Lower leg skin (tissue), 4 donors: ENCODE measurements at regions not wholly inside any gene's neighbourhood (a gene's known extent, or its start where the extent isn't known, plus 50 kb on each side); places are given as distances from the start of the nearest gene placed in this dataset.
"Not testable (repeated sequence)": the region's sequence is repeated elsewhere in the genome, so short reads cannot be mapped to it uniquely, and the experiment has no call there.

Experiments used
- DNase-seq, 2 donors: peaks; one replicate each; pipeline ENCODE4 v3.0.0-alpha.2; 2019; ENCODE audit warnings: low spot score in 2 of 2
- H3K4me3 ChIP-seq: fragments of 200-600 bp; sonication (generic); 2 replicates; pipeline ENCODE4 v1.5.1; 2017; ENCODE audit warnings: mild to moderate bottlenecking, low read depth; ENCODE audit not compliant: poor library complexity, severe bottlenecking
- CTCF ChIP-seq, 3 donors: fragments of 450-650 bp; IDR thresholded peaks; one replicate each; pipeline ENCODE4 v1.5.1; 2016; ENCODE audit warnings: antibody characterized with exemption in 3 of 3, mild to moderate bottlenecking in 3 of 3, moderate library complexity in 2 of 3
- POLR2A ChIP-seq, 2 donors: fragments of 450-650 bp; IDR thresholded peaks; one replicate each; pipeline ENCODE4 v1.6.1; 2016 to 2017; ENCODE audit warnings: antibody characterized with exemption in 2 of 2, mild to moderate bottlenecking in 1 of 2, moderate library complexity in 1 of 2
- WGBS, 2 donors: methylation state at CpG; one replicate each; pipeline ENCODE4 v1.1.5; 2018; 5-methylcytosine and 5-hydroxymethylcytosine counted together
- intact Hi-C: fragments of 100-400 bp; cut with DNase I; formaldehyde crosslinking; loops from one replicate; pipeline ENCODE4 v1.15.0; 2023; ENCODE audit warnings: low total_unique reads

GRCh38 chr5:82723168-82723567 is 354.0 kb downstream of the TMEM167A start:
- no peak for DNase-seq
- H3K4me3 ChIP-seq, result no peak overlapping the region
- WGBS, 2 donors, result 83 to 84% methylated on average over 3 of the region's 3 CpGs
- intact Hi-C loops, result no loop called here
- no peak for TF ChIP-seq CTCF (IDR thresholded peaks at IDR 0.05)
- no peak for TF ChIP-seq POLR2A (IDR thresholded peaks at IDR 0.05)

GRCh38 chr5:82721087-82721410 is 356.1 kb downstream of the TMEM167A start:
- DNase-seq, result no peak
- 77 to 78% methylated on average over 1 of the region's 1 CpG for WGBS, 2 donors
- no peak for TF ChIP-seq CTCF (IDR thresholded peaks at IDR 0.05)
- no peak for TF ChIP-seq POLR2A (IDR thresholded peaks at IDR 0.05)
- intact Hi-C loops, result no loop called here
- no peak overlapping the region for H3K4me3 ChIP-seq

GRCh38 chr5:82720213-82721086 is 356.7 kb downstream of the TMEM167A start:
- no peak overlapping the region for H3K4me3 ChIP-seq
- TF ChIP-seq POLR2A (IDR thresholded peaks at IDR 0.05), result no peak
- TF ChIP-seq CTCF (IDR thresholded peaks at IDR 0.05), result no peak
- no peak for DNase-seq
- 53 to 56% methylated on average over 6 of the region's 6 CpGs for WGBS, 2 donors
- intact Hi-C loops, result no loop called here

GRCh38 chr5:82719368-82719767 is 357.8 kb downstream of the TMEM167A start:
- no peak for DNase-seq
- TF ChIP-seq POLR2A (IDR thresholded peaks at IDR 0.05) (no peak), CTCF (IDR thresholded peaks at IDR 0.05) (no peak)
- intact Hi-C loops, result no loop called here
- 68 to 80% methylated on average over 1 of the region's 1 CpG for WGBS, 2 donors
- H3K4me3 ChIP-seq, result no peak overlapping the region

- no peak for TF ChIP-seq POLR2A (IDR thresholded peaks at IDR 0.05)
- TF ChIP-seq CTCF (IDR thresholded peaks at IDR 0.05), result no peak
- no peak overlapping the region for H3K4me3 ChIP-seq
- no peak for DNase-seq
- intact Hi-C loops, result no loop called here
- 96 to 98% methylated on average over 2 of the region's 2 CpGs for WGBS, 2 donors
Measured at GRCh38 chr5:82717738-82718137, 359.5 kb downstream of the TMEM167A start.

GRCh38 chr5:82714732-82715131 is 362.5 kb downstream of the TMEM167A start:
- intact Hi-C loops, DNase-seq, H3K4me3 ChIP-seq: not testable (repeated sequence)
- 92 to 100% methylated on average over 4 to 6 of the region's 21 CpGs for WGBS, 2 donors
